ENCODE measurements at regions not wholly inside any gene's neighbourhood (a gene's known extent, or its start where the extent isn't known, plus 50 kb on each side); places are given as distances from the start of the nearest gene placed in this dataset.
A peak's percentile ranks its signal among the peaks of the same experiment; 100 is the strongest.
"Not testable (repeated sequence)": the region's sequence is repeated elsewhere in the genome, so short reads cannot be mapped to it uniquely, and the experiment has no call there.

DNA sequence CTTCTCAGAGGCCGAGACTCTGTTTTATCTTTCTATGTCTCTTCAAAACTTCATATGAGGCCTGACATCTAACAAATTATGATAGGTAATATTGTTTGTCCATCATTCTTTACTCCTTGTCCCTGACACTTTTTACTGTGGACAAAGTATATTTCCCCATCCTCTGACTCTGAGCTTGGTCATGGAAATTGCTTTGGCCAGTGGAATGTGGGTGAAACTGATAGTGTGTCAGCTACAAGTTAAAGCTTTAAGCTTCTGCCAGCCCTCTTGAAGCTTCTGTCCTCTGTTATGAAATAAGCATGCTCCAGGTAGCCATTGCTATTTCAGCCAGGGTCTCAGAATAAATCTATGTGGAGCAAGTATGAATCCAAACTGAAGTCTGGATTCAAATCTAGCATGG is 604.6 kb downstream of the BCOR start:
- no peak overlapping the region for H3K4me3 Mint-ChIP-seq
- peaks cover 3% of the 10 kb centered on the region for H3K9me3 Mint-ChIP-seq
- no peaks in the 10 kb centered on the region for H3K27me3 Mint-ChIP-seq (ENCODE audit: low read depth)
- H3K4me1 Mint-ChIP-seq (ENCODE audit: low read depth): peaks cover 24% of the 10 kb centered on the region
- H3K27ac Mint-ChIP-seq: peak overlapping the region; percentile 55
- peaks cover 3% of the 10 kb centered on the region for H3K36me3 Mint-ChIP-seq (ENCODE audit: low read depth)

DNA sequence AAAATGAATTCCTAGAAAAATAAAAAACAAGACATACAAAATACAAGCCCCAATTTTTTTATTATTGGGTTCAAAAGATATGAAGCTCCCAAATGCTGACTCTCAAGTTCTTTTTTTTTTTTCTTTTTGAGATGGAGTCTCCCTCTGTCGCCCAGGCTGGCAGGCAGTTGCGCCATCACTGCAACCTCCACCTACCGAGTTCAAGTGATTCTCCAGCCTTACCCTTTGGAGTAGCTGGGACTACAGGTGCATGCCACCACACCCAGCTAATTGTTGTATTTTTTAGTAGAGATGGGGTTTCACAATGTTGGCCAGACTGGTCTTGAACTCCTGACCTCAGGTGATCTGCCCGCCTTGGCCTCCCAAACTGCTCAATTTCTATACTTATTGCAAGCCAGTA is 600.6 kb downstream of the BCOR start:
- not testable (repeated sequence) for H3K27ac Mint-ChIP-seq; H3K9me3 Mint-ChIP-seq; H3K4me3 Mint-ChIP-seq; H3K27me3 Mint-ChIP-seq (ENCODE audit: low read depth); H3K36me3 Mint-ChIP-seq (ENCODE audit: low read depth)
- peaks cover 12% of the 10 kb centered on the region for H3K4me1 Mint-ChIP-seq (ENCODE audit: low read depth)

DNA sequence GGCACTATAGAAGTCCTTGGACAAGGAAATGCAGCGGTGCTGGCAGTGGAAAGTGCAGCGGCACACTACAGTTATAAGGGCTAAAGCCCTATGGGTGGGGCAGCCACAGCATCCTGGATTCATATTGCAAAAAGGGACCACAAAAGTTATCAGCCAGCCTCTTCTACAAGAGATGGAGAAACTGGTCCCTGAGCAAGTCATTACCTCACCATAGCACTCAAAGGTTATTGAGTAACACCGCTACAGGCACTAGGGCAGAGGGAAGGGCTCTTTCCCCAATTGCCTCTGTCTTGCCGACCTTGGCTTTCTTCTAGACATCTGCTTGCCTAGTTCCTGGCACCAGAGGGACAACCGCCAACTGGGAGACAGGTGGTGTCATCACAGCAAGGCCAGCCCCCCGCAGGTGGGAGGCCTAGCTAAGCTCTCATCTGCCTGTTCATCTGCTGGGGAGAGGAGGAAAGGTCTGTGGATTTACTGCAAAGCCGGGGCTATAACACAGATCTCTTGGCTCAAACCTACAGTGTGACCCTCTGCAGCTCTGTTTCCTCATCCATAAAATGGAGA is 600.0 kb downstream of the BCOR start:
- Mint-ChIP-seq H3K4me1 (ENCODE audit: low read depth) (peaks cover 6% of the 10 kb centered on the region), H3K27me3 (ENCODE audit: low read depth) (no peaks in the 10 kb centered on the region), H3K36me3 (ENCODE audit: low read depth) (peaks cover 2% of the 10 kb centered on the region), H3K4me3 (no peak overlapping the region), H3K27ac (no peak overlapping the region), H3K9me3 (no peaks in the 10 kb centered on the region)

DNA sequence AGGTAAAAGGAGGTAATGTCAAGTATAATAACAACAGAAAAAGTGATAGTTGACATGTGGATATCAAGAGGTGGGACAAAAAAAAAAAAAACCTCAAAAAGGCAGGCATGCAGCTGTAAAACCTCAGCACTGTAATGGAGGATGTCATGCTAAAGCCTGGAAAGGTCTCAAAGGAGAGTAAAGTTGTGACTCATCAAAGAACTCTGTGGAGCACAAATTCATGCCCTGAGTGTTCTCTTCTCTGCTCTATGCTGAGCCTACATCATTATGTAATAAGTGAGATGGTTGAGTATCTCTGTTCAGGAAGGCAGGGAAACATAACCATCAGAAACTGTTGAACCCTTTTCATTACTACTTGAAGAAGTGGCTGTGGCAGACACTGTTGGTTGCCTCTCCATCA is 597.8 kb downstream of the BCOR start:
- no peaks in the 10 kb centered on the region for H3K27me3 Mint-ChIP-seq (ENCODE audit: low read depth)
- no peaks in the 10 kb centered on the region for H3K9me3 Mint-ChIP-seq
- H3K4me3 Mint-ChIP-seq: no peak overlapping the region
- H3K27ac Mint-ChIP-seq: no peak overlapping the region
- peaks cover 2% of the 10 kb centered on the region for H3K36me3 Mint-ChIP-seq (ENCODE audit: low read depth)
- H3K4me1 Mint-ChIP-seq (ENCODE audit: low read depth): peaks cover 5% of the 10 kb centered on the region

DNA sequence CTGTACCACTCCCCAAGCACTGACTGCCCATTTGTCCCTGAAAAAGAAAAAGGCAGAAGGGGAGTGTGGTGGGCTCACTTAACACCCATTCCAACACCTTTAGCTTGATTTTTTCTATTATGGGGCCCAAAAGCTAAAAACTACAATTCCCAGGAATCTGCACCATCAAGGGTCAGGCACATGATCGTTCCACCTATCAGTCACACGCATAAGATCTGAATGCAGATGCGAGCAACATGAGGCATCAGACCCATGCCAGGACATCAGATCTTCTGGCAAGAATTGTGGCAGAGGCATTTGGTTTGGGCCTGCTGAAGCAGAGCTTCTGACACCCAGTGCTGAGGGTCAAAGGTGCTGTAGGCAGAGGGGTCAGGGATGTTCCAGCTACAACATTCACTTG is 595.9 kb downstream of the BCOR start:
- Mint-ChIP-seq H3K27ac (no peak overlapping the region), H3K36me3 (ENCODE audit: low read depth) (peaks cover 2% of the 10 kb centered on the region), H3K27me3 (ENCODE audit: low read depth) (no peaks in the 10 kb centered on the region), H3K9me3 (no peaks in the 10 kb centered on the region), H3K4me1 (ENCODE audit: low read depth) (peaks cover 5% of the 10 kb centered on the region), H3K4me3 (no peak overlapping the region)

DNA sequence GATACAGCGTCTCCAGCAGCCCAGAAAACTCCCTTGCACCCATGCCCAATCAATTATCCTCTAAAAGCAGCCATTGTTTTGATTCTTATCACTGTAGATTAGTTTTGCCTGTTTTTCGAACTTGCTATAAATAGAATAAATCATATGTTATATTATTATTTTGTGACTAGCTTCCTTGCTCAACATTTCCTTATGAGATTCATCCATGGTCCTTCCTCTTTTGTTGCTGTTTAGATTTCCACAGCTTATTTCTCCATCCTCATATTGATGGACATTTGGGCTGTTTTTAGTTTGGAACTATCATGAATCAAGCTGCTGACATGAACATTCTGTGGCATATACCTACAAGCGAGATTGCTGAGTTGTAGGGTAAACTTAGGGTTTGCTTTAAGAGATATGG is 595.3 kb downstream of the BCOR start:
- Mint-ChIP-seq H3K9me3 (no peaks in the 10 kb centered on the region), H3K27me3 (ENCODE audit: low read depth) (no peaks in the 10 kb centered on the region), H3K4me3 (no peak overlapping the region), H3K36me3 (ENCODE audit: low read depth) (peaks cover 2% of the 10 kb centered on the region), H3K4me1 (ENCODE audit: low read depth) (peaks cover 5% of the 10 kb centered on the region), H3K27ac (no peak overlapping the region)

DNA sequence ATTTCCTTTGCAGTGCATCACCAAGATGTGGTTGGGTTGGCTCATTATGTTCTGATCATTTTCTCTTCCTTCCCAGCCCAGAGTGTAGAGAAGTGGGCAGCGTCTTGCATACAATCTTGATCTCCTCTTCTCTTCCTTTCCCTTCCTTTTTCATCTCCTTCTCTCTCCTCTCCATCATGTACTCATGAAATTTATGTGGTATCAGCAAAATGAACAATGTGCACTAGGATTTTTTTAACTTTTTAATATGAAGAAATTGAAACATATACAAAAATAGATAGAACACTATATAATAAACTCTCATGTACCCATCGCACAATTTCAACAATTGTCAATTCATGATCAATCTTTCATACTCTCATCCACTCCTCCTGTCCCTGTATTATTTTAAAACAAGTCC is 593.5 kb downstream of the BCOR start:
- H3K4me1 Mint-ChIP-seq (ENCODE audit: low read depth): peaks cover 17% of the 10 kb centered on the region
- H3K9me3 Mint-ChIP-seq: peaks cover 2% of the 10 kb centered on the region
- no peak overlapping the region for H3K4me3 Mint-ChIP-seq
- H3K27ac Mint-ChIP-seq: no peak overlapping the region
- H3K27me3 Mint-ChIP-seq (ENCODE audit: low read depth): no peaks in the 10 kb centered on the region
- peaks cover 2% of the 10 kb centered on the region for H3K36me3 Mint-ChIP-seq (ENCODE audit: low read depth)

DNA sequence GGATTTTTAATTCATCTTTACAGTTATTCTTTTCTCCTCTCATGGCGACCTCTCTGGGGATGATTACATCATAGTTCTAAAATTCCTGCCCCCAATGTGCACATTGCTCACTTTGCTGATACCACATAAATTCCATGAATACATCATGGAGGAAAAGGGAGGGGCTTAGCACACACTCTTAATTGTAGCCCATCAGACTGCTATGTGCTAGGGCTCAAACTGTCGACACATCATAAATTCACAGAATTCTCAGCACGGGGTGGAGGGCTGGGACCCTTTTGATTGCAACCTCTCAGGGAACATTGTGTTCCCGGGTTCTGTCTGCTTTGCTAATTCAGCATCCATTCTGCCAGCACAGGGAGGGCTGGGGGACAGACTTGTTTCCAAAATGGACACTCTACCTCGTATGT is 592.9 kb downstream of the BCOR start:
- Mint-ChIP-seq H3K4me3 (no peak overlapping the region), H3K27ac (no peak overlapping the region), H3K4me1 (ENCODE audit: low read depth) (peaks cover 14% of the 10 kb centered on the region), H3K27me3 (ENCODE audit: low read depth) (no peaks in the 10 kb centered on the region), H3K9me3 (peaks cover 7% of the 10 kb centered on the region), H3K36me3 (ENCODE audit: low read depth) (peaks cover 2% of the 10 kb centered on the region)

DNA sequence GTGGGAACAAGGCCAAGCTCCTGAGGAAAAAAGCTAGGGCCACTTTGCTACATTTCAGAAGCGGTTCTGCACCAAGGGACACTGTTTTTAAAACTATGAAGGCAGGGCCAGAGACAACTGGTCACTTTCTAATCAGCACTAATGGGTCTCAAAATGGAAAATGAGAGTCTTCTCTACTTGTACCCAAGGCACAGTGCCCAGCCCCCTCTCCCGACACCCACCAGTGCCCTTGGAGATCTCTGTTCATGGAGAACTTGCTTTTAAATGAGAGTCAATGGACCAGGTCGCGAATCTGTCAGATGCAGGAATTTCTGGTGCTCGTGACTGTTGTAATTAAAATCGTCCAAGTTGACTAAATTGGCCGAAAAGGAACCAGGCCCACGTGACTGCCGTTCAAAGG is 591.6 kb downstream of the BCOR start:
- H3K27ac Mint-ChIP-seq: no peak overlapping the region
- no peak overlapping the region for H3K4me3 Mint-ChIP-seq
- H3K4me1 Mint-ChIP-seq (ENCODE audit: low read depth): peaks cover 13% of the 10 kb centered on the region
- no peaks in the 10 kb centered on the region for H3K27me3 Mint-ChIP-seq (ENCODE audit: low read depth)
- peaks cover 1% of the 10 kb centered on the region for H3K36me3 Mint-ChIP-seq (ENCODE audit: low read depth)
- H3K9me3 Mint-ChIP-seq: peaks cover 7% of the 10 kb centered on the region

DNA sequence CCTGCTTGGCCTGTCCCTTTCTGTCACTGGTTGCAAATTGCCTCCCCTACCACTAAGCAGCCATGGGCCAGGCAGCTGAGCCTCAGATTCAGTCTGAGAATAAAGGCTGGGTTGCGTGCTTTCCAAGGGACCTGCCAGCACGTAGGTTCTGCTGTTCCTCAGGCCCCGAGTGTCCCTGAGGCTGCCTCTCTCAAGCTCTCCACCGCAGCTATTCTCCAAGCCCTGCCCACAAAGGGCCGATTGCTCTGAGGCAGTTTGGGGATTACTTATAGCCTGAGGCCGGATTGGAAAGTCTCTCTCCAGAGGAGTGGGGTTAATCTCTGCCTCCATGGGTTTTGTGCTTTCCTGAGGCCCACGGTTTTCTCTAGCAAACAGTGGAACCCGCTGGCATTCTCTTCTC is 590.7 kb downstream of the BCOR start:
- Mint-ChIP-seq H3K4me1 (ENCODE audit: low read depth) (peaks cover 13% of the 10 kb centered on the region), H3K4me3 (no peak overlapping the region), H3K27ac (no peak overlapping the region), H3K27me3 (ENCODE audit: low read depth) (no peaks in the 10 kb centered on the region), H3K36me3 (ENCODE audit: low read depth) (no peaks in the 10 kb centered on the region), H3K9me3 (peaks cover 7% of the 10 kb centered on the region)

DNA sequence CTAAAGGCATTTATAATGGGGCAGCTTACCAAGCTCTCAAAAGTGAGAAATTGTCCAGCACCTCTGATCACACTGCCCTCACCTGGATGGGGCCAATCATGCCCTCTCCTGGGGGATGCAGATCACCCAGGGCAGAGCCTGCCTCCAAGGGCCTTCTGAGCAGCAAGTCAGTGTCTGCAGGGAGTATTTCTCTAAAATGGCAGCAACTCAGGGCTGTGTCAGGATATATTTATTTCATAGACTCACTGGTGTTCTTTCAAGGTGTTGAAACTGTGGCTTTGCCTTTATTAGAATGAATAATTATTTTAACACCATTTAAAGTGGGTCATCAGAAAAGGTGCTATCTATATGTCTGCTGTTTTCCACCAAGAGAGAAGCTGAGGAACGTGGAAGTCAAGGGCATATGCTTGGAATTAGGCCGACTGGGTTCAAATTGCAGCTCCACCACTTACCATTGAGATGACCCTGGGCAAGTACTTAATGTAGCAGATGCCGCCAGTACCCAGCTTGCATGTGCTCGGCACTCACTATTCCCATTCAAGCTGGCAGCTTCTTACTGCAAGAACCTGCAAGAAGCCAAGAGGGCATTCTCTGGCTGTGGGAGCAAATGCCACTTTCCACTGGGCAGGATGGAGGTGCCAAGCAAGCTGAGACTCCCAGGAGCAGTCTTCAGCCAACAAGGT is 590.0 kb downstream of the BCOR start:
- Mint-ChIP-seq H3K4me1 (ENCODE audit: low read depth) (peaks cover 13% of the 10 kb centered on the region), H3K9me3 (peaks cover 7% of the 10 kb centered on the region), H3K27ac (no peak overlapping the region), H3K36me3 (ENCODE audit: low read depth) (no peaks in the 10 kb centered on the region), H3K4me3 (no peak overlapping the region), H3K27me3 (ENCODE audit: low read depth) (no peaks in the 10 kb centered on the region)

DNA sequence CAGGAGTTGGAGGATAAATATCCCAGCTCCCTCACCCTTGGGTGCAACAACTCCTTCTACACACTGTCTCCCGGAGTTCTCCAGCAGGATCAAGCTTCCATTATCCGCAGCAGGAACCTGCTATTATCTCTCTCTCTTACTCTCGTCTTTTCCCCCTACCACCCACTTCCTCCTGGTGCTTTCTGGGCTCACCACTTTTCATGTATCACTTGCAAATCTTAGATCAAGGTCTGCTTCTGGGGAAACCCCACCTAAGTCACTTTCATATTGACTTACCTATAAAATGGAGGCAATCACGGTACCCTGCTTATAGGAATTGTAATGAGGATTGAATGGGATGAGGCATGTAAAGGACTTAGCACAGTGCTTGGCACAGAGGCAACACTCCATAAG is 589.5 kb downstream of the BCOR start:
- Mint-ChIP-seq H3K9me3 (peaks cover 7% of the 10 kb centered on the region), H3K27ac (no peak overlapping the region), H3K4me3 (no peak overlapping the region)

DNA sequence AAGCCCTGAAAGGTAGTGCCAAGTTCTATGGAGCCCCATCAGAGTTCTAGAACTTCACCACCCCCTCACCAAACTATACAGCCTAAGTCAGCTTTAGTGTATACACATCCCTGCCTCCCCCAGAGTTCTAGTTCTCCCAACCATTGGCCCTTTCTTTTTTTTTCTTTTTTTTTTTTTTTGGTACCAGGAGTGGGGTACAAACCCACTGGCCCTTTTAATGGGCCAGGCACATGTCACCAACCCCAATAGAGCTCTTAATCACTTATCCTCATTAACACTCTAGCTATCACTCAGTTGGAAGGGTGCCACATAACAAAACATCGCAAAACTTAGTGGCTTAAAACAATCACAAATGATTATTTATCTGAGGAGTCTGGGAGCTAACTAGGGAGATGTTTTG is 588.6 kb downstream of the BCOR start:
- Mint-ChIP-seq H3K36me3 (ENCODE audit: low read depth) (no peaks in the 10 kb centered on the region), H3K4me1 (ENCODE audit: low read depth) (peaks cover 13% of the 10 kb centered on the region), H3K9me3 (peaks cover 7% of the 10 kb centered on the region), H3K4me3 (no peak overlapping the region), H3K27ac (no peak overlapping the region), H3K27me3 (ENCODE audit: low read depth) (no peaks in the 10 kb centered on the region)

More for the DNA sequence above, 589.5 kb downstream of the BCOR start:
- no peaks in the 10 kb centered on the region for H3K36me3 Mint-ChIP-seq (ENCODE audit: low read depth)
- peaks cover 13% of the 10 kb centered on the region for H3K4me1 Mint-ChIP-seq (ENCODE audit: low read depth)
- H3K27me3 Mint-ChIP-seq (ENCODE audit: low read depth): no peaks in the 10 kb centered on the region

DNA sequence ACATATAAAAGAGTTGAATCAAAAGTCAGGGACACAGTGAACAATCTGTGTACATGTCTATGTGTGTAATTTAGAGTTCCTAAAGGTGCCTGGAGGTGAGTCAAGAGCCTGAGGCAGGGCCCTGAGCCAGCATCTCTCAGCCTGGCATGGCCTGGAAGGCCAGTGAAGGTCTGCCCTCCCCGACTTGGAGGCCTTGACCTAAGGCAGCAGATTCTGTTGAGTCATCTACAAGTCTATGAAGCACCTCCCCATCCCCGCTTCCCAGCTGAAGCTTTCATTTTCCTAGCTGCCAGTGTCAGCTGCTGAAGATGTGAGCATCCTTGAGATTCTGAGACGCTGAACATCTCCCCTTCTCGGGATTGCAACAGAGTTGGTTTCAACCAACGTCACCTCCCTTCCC is 583.9 kb downstream of the BCOR start:
- Mint-ChIP-seq H3K27ac (no peak overlapping the region), H3K9me3 (peaks cover 7% of the 10 kb centered on the region), H3K4me3 (no peak overlapping the region), H3K4me1 (ENCODE audit: low read depth) (peaks cover 4% of the 10 kb centered on the region), H3K36me3 (ENCODE audit: low read depth) (no peaks in the 10 kb centered on the region), H3K27me3 (ENCODE audit: low read depth) (no peaks in the 10 kb centered on the region)

DNA sequence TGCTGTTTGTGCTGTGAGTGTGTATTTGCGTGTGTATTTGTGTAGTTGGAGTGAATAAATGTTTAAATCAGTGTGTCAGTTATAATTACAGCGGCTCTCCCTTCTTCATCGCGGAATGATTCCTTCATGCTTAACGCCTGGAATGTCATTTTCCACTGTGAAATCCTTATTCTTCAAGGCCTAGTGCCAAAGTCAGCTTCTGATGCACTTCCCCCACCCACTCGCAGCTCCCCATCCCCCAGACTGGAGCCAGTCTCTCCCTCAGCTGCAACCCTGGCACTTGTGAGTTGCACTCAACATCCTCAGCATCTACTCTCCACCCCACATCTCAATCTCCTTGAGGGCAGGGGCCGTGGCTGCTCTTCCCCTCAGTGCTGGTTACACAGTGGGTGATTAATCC is 583.0 kb downstream of the BCOR start:
- Mint-ChIP-seq H3K4me3 (no peak overlapping the region), H3K36me3 (ENCODE audit: low read depth) (no peaks in the 10 kb centered on the region), H3K27ac (no peak overlapping the region), H3K9me3 (no peaks in the 10 kb centered on the region), H3K27me3 (ENCODE audit: low read depth) (no peaks in the 10 kb centered on the region), H3K4me1 (ENCODE audit: low read depth) (no peaks in the 10 kb centered on the region)

DNA sequence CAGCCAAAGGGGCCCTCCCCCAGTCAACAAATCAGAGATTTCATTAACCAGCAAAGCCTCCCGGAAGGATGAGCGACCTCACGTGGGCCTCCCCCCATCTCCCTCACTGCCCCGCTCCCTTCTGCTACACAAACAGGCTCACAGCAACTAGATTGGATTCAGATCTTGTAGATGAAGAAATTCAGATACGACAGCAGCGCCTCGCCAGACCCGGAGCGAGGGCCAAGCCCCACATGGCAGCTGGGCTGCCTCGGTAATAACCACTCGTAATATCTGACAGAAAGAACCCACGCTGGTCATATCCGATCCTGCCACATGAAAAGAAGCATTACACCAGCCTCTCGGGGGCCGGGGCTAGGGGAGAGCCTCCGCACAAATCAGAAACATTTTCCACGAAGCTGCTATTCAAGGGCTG is 581.3 kb downstream of the BCOR start:
- Mint-ChIP-seq H3K36me3 (ENCODE audit: low read depth) (no peaks in the 10 kb centered on the region), H3K9me3 (no peaks in the 10 kb centered on the region), H3K4me1 (ENCODE audit: low read depth) (no peaks in the 10 kb centered on the region), H3K27ac (no peak overlapping the region), H3K27me3 (ENCODE audit: low read depth) (no peaks in the 10 kb centered on the region), H3K4me3 (no peak overlapping the region)
